Erythroblast (primary cell): ENCODE measurements at regions not wholly inside any gene's neighbourhood (a gene's known extent, or its start where the extent isn't known, plus 50 kb on each side); places are given as distances from the start of the nearest gene placed in this dataset.

Experiments used
- GATA1 ChIP-seq: IDR thresholded peaks from 2 replicates; pipeline ENCODE4 v1.6.1; 2011; ENCODE audit warnings: low read depth, mild to moderate bottlenecking, control low read depth, low read length, moderate library complexity
- POLR2A ChIP-seq: IDR thresholded peaks from 2 replicates; pipeline ENCODE4 v1.6.1; 2011; ENCODE audit warnings: mild to moderate bottlenecking, low read length

GRCh38 chr6:164861967-164862366 is 447.4 kb downstream of the C6orf118 start:
- no peak for TF ChIP-seq POLR2A
- no peak for TF ChIP-seq GATA1
